MM.1S (cell line): ENCODE measurements at regions not wholly inside any gene's neighbourhood (a gene's known extent, or its start where the extent isn't known, plus 50 kb on each side); places are given as distances from the start of the nearest gene placed in this dataset.

Experiments
- EZH2phosphoT487 ChIP-seq: fragments of 300-600 bp; sonication (generic); IDR thresholded peaks from 2 replicates; pipeline ENCODE4 v1.6.1; 2018; ENCODE audit warnings: antibody characterized with exemption, low read length
- TF ChIP-seq, protein P1 (sequence below): fragments of 300-600 bp; sonication (generic); IDR thresholded peaks from 2 replicates; pipeline ENCODE4 v1.5.1; 2016; ENCODE audit warnings: antibody characterized with exemption, low read length, mixed read lengths

DNA sequence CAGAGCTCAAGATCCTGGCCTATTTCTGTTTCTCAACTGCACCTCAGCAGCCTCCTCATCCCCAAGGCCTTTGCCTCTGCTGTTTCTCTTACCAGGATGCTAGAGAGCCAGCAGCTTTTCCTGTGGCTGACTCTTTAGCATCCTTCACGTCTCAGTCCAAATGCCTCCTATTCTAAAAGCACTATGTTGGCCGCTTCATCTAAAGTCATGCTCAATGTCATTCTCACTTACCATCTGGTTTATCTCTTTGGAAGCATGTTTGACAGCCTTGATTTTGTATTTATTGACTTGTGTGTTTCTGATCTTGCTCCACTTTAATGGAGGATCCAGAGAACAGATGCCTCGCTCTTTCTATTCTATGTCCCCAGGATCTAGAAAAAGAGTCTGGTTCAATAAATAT is 351.8 kb upstream of the CDH11 start:
- TF ChIP-seq, protein P1, sequence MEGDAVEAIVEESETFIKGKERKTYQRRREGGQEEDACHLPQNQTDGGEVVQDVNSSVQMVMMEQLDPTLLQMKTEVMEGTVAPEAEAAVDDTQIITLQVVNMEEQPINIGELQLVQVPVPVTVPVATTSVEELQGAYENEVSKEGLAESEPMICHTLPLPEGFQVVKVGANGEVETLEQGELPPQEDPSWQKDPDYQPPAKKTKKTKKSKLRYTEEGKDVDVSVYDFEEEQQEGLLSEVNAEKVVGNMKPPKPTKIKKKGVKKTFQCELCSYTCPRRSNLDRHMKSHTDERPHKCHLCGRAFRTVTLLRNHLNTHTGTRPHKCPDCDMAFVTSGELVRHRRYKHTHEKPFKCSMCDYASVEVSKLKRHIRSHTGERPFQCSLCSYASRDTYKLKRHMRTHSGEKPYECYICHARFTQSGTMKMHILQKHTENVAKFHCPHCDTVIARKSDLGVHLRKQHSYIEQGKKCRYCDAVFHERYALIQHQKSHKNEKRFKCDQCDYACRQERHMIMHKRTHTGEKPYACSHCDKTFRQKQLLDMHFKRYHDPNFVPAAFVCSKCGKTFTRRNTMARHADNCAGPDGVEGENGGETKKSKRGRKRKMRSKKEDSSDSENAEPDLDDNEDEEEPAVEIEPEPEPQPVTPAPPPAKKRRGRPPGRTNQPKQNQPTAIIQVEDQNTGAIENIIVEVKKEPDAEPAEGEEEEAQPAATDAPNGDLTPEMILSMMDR: no peak
- no peak for TF ChIP-seq EZH2phosphoT487
